ENCODE measurements at regions not wholly inside any gene's neighbourhood (a gene's known extent, or its start where the extent isn't known, plus 50 kb on each side); places are given as distances from the start of the nearest gene placed in this dataset.

GRCh38 chr9:108101410-108101809, 611.8 kb upstream of the KLF4 start:
- no peak for TF ChIP-seq CTCF (conservative IDR thresholded peaks at IDR 0.05 in 1 of 2, IDR thresholded peaks at IDR 0.05 in 1 of 2; ENCODE audit: extremely low read depth in 1 of 2, insufficient read depth in 1 of 2, low read depth in 1 of 2, low read length in 2 of 2)
- TF ChIP-seq EZH2 (IDR thresholded peaks at IDR 0.05; ENCODE audit: borderline replicate concordance, low read length): no peak
